ENCODE measurements at regions not wholly inside any gene's neighbourhood (a gene's known extent, or its start where the extent isn't known, plus 50 kb on each side); places are given as distances from the start of the nearest gene placed in this dataset.

DNA sequence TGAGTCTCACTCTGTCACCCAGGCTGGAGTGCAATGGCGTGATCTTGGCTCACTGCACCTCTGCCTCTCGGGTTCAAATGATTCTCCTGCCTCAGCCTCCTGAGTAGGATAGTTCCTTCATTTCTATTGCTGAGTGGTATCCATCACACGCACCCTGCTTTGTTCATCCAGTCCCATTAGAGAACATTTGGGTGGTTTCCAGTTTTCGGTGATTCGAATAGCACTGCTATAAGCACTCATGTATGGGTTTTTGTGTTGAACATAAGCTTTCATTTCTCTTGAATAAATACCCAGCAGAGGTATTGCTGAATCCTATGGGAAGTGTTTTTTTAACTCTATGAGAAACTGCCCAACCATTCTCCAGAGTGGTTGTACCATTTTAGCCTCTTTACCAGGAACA lies 147.3 kb downstream of the DDX1 start:
- TF ChIP-seq, protein P1, sequence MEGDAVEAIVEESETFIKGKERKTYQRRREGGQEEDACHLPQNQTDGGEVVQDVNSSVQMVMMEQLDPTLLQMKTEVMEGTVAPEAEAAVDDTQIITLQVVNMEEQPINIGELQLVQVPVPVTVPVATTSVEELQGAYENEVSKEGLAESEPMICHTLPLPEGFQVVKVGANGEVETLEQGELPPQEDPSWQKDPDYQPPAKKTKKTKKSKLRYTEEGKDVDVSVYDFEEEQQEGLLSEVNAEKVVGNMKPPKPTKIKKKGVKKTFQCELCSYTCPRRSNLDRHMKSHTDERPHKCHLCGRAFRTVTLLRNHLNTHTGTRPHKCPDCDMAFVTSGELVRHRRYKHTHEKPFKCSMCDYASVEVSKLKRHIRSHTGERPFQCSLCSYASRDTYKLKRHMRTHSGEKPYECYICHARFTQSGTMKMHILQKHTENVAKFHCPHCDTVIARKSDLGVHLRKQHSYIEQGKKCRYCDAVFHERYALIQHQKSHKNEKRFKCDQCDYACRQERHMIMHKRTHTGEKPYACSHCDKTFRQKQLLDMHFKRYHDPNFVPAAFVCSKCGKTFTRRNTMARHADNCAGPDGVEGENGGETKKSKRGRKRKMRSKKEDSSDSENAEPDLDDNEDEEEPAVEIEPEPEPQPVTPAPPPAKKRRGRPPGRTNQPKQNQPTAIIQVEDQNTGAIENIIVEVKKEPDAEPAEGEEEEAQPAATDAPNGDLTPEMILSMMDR (IDR thresholded peaks at IDR 0.05), result no peak
- TF ChIP-seq, protein P2, sequence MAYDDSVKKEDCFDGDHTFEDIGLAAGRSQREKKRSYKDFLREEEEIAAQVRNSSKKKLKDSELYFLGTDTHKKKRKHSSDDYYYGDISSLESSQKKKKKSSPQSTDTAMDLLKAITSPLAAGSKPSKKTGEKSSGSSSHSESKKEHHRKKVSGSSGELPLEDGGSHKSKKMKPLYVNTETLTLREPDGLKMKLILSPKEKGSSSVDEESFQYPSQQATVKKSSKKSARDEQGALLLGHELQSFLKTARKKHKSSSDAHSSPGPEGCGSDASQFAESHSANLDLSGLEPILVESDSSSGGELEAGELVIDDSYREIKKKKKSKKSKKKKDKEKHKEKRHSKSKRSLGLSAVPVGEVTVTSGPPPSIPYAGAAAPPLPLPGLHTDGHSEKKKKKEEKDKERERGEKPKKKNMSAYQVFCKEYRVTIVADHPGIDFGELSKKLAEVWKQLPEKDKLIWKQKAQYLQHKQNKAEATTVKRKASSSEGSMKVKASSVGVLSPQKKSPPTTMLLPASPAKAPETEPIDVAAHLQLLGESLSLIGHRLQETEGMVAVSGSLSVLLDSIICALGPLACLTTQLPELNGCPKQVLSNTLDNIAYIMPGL (CRISPR knock-in tag; IDR thresholded peaks at IDR 0.05), result no peak
- TF ChIP-seq, protein P3, sequence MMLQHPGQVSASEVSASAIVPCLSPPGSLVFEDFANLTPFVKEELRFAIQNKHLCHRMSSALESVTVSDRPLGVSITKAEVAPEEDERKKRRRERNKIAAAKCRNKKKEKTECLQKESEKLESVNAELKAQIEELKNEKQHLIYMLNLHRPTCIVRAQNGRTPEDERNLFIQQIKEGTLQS (CRISPR knock-in tag; conservative IDR thresholded peaks at IDR 0.05), result no peak
- TF ChIP-seq ZNF416 (CRISPR knock-in tag; IDR thresholded peaks at IDR 0.05) (no peak), IRF2 (CRISPR knock-in tag; IDR thresholded peaks at IDR 0.05; ENCODE audit: borderline replicate concordance, low read depth) (no peak), JUN (CRISPR knock-in tag; IDR thresholded peaks at IDR 0.05) (no peak), ZNF138 (CRISPR knock-in tag; conservative IDR thresholded peaks at IDR 0.05) (no peak), FOXK1 (CRISPR knock-in tag; IDR thresholded peaks at IDR 0.05) (no peak), CREB1 (CRISPR knock-in tag; IDR thresholded peaks at IDR 0.05) (no peak), ETV6 (CRISPR knock-in tag; IDR thresholded peaks at IDR 0.05) (no peak)
- TF ChIP-seq, protein P4, sequence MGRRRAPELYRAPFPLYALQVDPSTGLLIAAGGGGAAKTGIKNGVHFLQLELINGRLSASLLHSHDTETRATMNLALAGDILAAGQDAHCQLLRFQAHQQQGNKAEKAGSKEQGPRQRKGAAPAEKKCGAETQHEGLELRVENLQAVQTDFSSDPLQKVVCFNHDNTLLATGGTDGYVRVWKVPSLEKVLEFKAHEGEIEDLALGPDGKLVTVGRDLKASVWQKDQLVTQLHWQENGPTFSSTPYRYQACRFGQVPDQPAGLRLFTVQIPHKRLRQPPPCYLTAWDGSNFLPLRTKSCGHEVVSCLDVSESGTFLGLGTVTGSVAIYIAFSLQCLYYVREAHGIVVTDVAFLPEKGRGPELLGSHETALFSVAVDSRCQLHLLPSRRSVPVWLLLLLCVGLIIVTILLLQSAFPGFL (CRISPR knock-in tag; IDR thresholded peaks at IDR 0.05; ENCODE audit: borderline replicate concordance), result no peak
